ENCODE measurements at regions not wholly inside any gene's neighbourhood (a gene's known extent, or its start where the extent isn't known, plus 50 kb on each side); places are given as distances from the start of the nearest gene placed in this dataset.
"Not testable (repeated sequence)": the region's sequence is repeated elsewhere in the genome, so short reads cannot be mapped to it uniquely, and the experiment has no call there.

- no peak for DNase-seq (ENCODE audit: low read depth)
- no peak overlapping the region for H3K4me3 ChIP-seq (ENCODE audit: low read length)
- no peak for TF ChIP-seq CTCF (IDR thresholded peaks at IDR 0.05; ENCODE audit: insufficient read depth, low read depth, low read length, missing control alignments)
Measured at GRCh38 chr15:58321034-58321433, 110.8 kb upstream of the LIPC start.

- no peak for TF ChIP-seq CTCF (IDR thresholded peaks at IDR 0.05; ENCODE audit: insufficient read depth, low read depth, low read length, missing control alignments)
- H3K4me3 ChIP-seq (ENCODE audit: low read length) = no peak overlapping the region
- no peak for DNase-seq (ENCODE audit: low read depth)
Measured at GRCh38 chr15:58322253-58322652, 109.5 kb upstream of the LIPC start.

- H3K4me3 ChIP-seq (ENCODE audit: low read length) = not testable (repeated sequence)
Measured at GRCh38 chr15:58323321-58323720, 108.5 kb upstream of the LIPC start.

GRCh38 chr15:58324533-58324932 lies 107.3 kb upstream of the LIPC start:
- TF ChIP-seq CTCF (IDR thresholded peaks at IDR 0.05; ENCODE audit: insufficient read depth, low read depth, low read length, missing control alignments) = no peak
- no peak for DNase-seq (ENCODE audit: low read depth)
- no peak overlapping the region for H3K4me3 ChIP-seq (ENCODE audit: low read length)

More at GRCh38 chr15:58323321-58323720, 108.5 kb upstream of the LIPC start:
- DNase-seq (ENCODE audit: low read depth) = not testable (repeated sequence)

- no peak for TF ChIP-seq CTCF (IDR thresholded peaks at IDR 0.05; ENCODE audit: insufficient read depth, low read depth, low read length, missing control alignments)
- no peak overlapping the region for H3K4me3 ChIP-seq (ENCODE audit: low read length)
- DNase-seq (ENCODE audit: low read depth) = no peak
Measured at GRCh38 chr15:58327958-58328357, 103.8 kb upstream of the LIPC start.

GRCh38 chr15:58329211-58329610 lies 102.6 kb upstream of the LIPC start:
- no peak for DNase-seq (ENCODE audit: low read depth)
- TF ChIP-seq CTCF (IDR thresholded peaks at IDR 0.05; ENCODE audit: insufficient read depth, low read depth, low read length, missing control alignments) = no peak
- no peak overlapping the region for H3K4me3 ChIP-seq (ENCODE audit: low read length)

GRCh38 chr15:58329781-58330671 lies 101.8 kb upstream of the LIPC start:
- DNase-seq (ENCODE audit: low read depth) = peak; percentile 69
- H3K4me3 ChIP-seq (ENCODE audit: low read length) = no peak overlapping the region
- no peak for TF ChIP-seq CTCF (IDR thresholded peaks at IDR 0.05; ENCODE audit: insufficient read depth, low read depth, low read length, missing control alignments)

Measured in epithelial cell of esophagus (primary cell).